Sigmoid colon (tissue), 4 donors: ENCODE measurements at regions not wholly inside any gene's neighbourhood (a gene's known extent, or its start where the extent isn't known, plus 50 kb on each side); places are given as distances from the start of the nearest gene placed in this dataset.

Experiments
- CTCF ChIP-seq, 4 experiments: fragments of 450-650 bp in 3 of 4; fragments of 200-600 bp in 1 of 4; IDR thresholded peaks; one replicate each; pipeline ENCODE4 v1.5.1; 2016 to 2019; ENCODE audit warnings: antibody characterized with exemption in 4 of 4, mild to moderate bottlenecking in 3 of 4, moderate library complexity in 2 of 4
- POLR2A ChIP-seq, 2 donors: fragments of 450-650 bp; IDR thresholded peaks; one replicate each; pipeline ENCODE4 v1.6.1; 2016; ENCODE audit warnings: antibody characterized with exemption in 2 of 2, mild to moderate bottlenecking in 2 of 2, moderate library complexity in 2 of 2
- POLR2AphosphoS5 ChIP-seq, 4 donors: sonication (generic); formaldehyde crosslinking; IDR thresholded peaks; one replicate each; pipeline ENCODE4 v1.6.1; 2017; ENCODE audit warnings: antibody characterized with exemption in 4 of 4

- no peak for TF ChIP-seq CTCF (IDR thresholded peaks at IDR 0.05)
- TF ChIP-seq POLR2AphosphoS5 (IDR thresholded peaks at IDR 0.05) = no peak
- TF ChIP-seq POLR2A (IDR thresholded peaks at IDR 0.05) = no peak
These were observed 151.7 kb upstream of the PTPRD start for GRCh38 chr9:10764481-10764880.
